ENCODE measurements at regions not wholly inside any gene's neighbourhood (a gene's known extent, or its start where the extent isn't known, plus 50 kb on each side); places are given as distances from the start of the nearest gene placed in this dataset.
A peak's percentile ranks its signal among the peaks of the same experiment; 100 is the strongest.

GRCh38 chr5:109917154-109917546, 227.4 kb downstream of the MAN2A1 start:
- no peak for DNase-seq

DNA sequence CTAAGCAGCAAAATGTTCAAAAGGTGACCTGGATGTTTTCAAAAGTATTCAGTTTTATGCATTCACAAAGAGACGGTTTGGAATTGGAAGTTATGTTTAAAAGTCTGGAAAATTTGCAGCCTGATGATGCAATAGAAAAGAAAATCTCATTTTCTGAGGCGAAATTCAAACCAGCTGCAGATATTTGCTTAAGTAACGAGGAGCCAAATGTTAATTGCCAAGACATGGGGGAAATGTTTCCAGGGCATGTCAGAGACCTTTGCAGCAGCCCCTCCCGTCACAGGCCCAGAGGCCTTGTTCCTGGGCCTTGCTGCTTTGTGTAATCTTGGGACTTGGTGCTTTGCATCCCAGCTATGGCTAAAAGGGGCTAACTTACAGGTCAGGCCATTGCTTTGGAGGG, 228.2 kb downstream of the MAN2A1 start:
- DNase-seq: no peak

DNA sequence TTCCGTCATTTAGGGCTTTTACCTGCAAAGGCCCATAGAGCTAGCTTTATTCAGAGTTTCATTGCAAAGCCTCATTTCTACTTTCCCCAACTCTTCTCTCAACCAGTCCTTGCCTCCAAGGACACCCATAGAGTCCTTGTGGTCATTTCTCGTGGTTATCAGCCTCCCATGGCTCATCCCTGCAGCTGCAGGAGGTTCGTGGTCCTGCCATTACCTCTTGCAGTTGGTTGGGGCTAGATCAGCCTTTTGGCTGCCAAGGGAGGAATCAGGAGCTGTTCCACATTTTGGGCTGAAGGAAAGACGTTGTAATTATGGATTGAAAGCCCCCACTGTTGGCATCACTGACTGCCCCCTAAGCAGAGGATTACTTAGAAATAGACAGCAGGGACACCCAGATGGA, 231.0 kb downstream of the MAN2A1 start:
- DNase-seq: no peak

- peak; percentile 30 for DNase-seq
These were observed 232.1 kb downstream of the MAN2A1 start for GRCh38 chr5:109921735-109922380.

DNA sequence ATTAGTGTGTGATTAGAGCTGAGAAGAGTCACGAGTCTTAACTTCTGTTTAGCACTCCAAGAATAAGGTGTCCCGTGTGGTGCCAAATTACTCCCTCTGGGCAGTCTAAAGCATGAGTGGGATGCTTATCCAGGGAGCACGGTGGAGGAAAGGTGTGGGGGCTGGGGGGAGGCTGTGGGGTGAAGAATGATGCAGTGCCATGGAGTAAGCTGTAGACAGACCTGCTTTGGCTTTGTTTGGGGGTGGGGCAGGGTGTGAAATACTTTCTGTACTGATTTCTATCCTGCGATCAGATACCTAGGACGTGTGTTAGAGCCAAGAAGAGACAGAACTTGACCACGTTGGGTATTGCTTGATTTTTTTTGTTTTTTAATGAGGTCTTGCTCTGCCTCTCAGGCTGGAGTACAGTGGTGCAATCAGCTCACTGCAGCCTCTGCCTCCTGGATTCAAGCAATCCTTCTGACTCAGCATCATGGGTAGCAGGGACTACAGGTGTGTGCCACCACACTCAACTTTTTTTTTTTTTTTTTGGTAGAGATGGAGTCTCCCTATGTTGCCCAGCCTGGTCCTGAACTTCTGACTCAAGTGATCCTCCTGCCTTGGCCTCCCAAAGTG, 232.8 kb downstream of the MAN2A1 start:
- DNase-seq: peak; percentile 2

- DNase-seq: no peak
These were observed 233.5 kb downstream of the MAN2A1 start for GRCh38 chr5:109923205-109923604.

GRCh38 chr5:109924237-109925107, 234.7 kb downstream of the MAN2A1 start:
- no peak for DNase-seq

DNA sequence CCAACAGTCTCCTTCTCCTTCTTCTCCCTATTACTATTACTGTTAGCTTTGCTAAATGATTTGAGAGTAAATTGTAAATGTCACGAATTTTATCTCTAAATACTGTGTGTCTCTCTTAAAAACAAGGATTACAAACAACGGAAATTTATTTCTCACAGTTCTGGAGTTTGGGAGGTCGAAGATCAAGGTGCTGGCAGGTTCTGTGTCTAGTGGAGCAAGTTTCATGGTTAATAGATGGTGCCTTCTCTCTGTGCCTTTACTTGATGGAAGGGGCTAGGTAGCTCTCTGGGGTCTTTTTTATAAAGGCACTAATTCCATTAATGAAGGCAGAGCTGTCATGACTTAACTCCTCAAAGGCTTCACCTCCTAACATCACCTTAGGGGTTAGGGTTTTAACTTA, 237.9 kb downstream of the MAN2A1 start:
- no peak for DNase-seq

GRCh38 chr5:109928046-109928445, 238.3 kb downstream of the MAN2A1 start:
- DNase-seq: no peak

DNA sequence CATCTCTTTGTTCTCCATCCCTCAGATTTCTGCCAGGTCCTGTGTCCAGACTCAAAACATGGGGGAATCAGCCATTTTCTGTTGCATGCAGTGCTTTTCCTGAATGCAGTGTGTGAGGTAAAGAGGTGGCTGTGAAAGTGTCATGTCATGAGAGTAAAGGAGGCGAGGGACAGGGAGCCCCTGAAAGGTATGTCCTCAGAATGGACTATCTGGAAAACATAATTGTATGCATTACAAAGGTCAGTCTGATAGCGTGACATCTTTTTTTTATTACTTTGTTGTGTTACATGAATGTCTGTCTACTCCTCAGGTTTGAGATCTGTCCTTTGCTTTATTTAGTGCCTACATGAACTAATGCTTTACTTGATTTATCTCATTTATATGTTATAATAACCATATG, 239.1 kb downstream of the MAN2A1 start:
- no peak for DNase-seq

- no peak for DNase-seq
These were observed 239.6 kb downstream of the MAN2A1 start for GRCh38 chr5:109929376-109929775.

- DNase-seq: no peak
These were observed 240.2 kb downstream of the MAN2A1 start for GRCh38 chr5:109929911-109930310.

DNA sequence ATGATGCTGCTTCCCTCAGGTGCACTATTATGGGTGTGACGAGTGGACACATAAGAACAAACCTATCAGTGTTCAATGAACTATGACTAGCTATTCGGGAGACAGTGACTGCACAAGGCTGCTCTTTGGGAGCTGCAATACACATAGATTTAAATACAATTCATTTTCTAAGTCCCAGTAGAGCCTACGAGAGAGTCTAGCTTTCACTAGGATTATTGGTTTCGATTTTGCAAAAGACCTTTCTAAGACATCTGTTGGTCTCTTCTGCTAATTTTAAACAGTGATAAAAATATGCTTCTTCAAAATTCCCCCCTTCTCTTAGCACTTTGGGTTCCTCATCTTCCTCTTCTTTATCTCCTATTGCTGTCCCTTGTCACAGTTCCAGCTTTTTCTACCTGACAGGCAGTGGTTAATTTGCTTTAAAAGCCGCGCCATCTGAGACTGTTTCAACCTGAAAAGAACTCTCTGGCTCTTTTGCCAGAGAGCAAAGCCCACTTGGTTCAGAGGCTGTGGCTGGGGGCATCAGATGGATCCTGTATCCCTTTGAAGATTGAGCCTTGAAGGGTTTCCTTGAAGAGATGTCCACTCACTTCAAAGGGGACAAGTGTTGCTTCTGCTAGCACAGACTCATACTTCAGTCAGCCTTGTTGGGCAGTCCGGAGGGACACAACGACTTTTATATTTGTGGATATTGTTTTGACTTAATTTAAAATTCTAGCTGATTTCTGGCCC, 241.5 kb downstream of the MAN2A1 start:
- DNase-seq: no peak

- peak; percentile 42 for DNase-seq
These were observed 246.2 kb downstream of the MAN2A1 start for GRCh38 chr5:109935833-109936490.

GRCh38 chr5:109936996-109937395, 247.3 kb downstream of the MAN2A1 start:
- DNase-seq: peak; percentile 46

- no peak for DNase-seq
These were observed 248.2 kb downstream of the MAN2A1 start for GRCh38 chr5:109937951-109938350.

DNA sequence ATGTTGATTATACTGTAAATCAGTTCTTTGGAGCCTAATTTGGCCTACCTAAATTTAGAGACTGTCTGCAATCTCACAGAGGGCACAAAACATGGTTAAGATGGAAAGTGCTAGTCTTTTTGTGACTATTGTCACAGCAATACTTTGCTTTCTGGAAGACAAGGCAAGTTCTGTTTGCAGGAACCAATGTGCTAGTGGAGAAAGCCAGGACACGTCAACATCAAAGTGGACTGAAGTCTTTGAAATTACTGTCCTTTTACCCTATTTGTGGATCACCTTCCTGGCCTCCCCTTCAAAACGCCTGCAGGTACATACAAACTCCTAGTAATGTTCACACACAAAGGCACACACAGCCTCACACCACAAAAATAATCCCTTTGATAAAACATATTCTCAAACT, 248.7 kb downstream of the MAN2A1 start:
- DNase-seq: no peak

- DNase-seq: no peak
These were observed 249.5 kb downstream of the MAN2A1 start for GRCh38 chr5:109939116-109939682.

DNA sequence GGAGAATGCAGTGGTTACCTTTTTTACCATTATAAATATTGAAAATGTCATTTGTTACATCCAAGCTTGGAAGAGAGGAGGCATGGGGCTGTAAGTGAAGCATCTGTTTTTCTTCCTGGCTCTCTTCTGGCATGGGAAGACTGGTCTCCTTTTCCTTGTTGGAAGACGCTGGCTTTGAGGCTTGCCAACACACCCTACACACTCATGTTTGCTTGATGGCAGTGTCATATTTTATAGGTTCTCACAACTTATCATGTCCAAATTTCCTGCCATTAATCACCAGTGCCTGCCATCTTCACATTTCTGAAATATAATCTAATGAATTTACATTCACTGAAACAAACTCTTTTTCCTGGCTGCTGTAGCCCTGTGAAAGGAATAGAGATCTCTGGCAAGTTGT, 252.9 kb downstream of the MAN2A1 start:
- DNase-seq: no peak

- DNase-seq: no peak
These were observed 254.0 kb downstream of the MAN2A1 start for GRCh38 chr5:109943701-109944235.

DNA sequence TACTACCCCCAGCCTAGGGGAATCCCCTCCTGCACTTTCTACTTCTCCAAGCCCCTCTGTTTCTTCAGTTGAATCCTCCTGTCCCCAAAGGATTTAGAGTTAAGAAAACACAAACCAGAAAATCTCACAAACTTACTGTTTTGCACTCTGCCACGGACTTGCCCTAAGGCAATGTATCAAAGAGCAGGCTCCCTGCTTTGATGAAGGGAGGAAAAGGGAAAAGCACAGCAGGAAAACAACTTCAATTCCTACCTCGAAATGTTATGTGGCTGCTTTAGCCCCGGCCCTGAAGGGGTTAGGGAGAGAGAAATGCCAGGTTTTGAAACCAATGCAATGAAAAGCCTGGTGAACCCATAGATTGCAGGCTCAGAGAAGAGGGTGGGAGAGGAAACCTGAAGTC, 254.7 kb downstream of the MAN2A1 start:
- no peak for DNase-seq

- peak; percentile 5 for DNase-seq
These were observed 255.5 kb downstream of the MAN2A1 start for GRCh38 chr5:109945097-109945678.

All from activated CD4-positive, alpha-beta T cell treated with anti-CD3 and anti-CD28 coated beads, Interleukin-2, Interleukin-6, amounts not matched to agents 100 ng/mL and 50 ng/mL, durations not matched to agents 16 hours and 8 hours (primary cell).